SK-N-SH (cell line): ENCODE measurements at regions not wholly inside any gene's neighbourhood (a gene's known extent, or its start where the extent isn't known, plus 50 kb on each side); places are given as distances from the start of the nearest gene placed in this dataset.

Experiments used
- CTCF ChIA-PET: fragments of 300-600, 350-600 bp; formaldehyde crosslinking; extraction: SDS; loops from one replicate; lab custom pipeline; 2021; lab: Yijun Ruan, JAX
- POLR2A ChIA-PET: fragments of 350-600 bp; sonication (Branson Sonifier 250); formaldehyde crosslinking; extraction: SDS; loops from one replicate; lab custom pipeline; 2020; ENCODE audit warnings: antibody characterized with exemption, inconsistent platforms; lab: Yijun Ruan, JAX
- DNase-seq: peaks from one replicate; pipeline ENCODE4 v3.0.0; 2012
- H2AFZ ChIP-seq: fragments of 200-600 bp; sonication (generic); 2 replicates; pipeline ENCODE4 v1.8.1; 2016; ENCODE audit warnings: antibody characterized with exemption, mild to moderate bottlenecking, low read depth
- H3F3A ChIP-seq: fragments of 200-600 bp; sonication (generic); replicated peaks from 2 replicates; pipeline ENCODE3; 2016; ENCODE audit warnings: antibody characterized with exemption, mild to moderate bottlenecking; ENCODE audit not compliant: insufficient read depth
- H3K27ac ChIP-seq, 2 experiments: fragments of 200-500 bp in 1 of 2; fragments of 200-600 bp in 1 of 2; sonication (Bioruptor generic) in 1 of 2; sonication (generic), shearing (Covaris generic) in 1 of 2; 2 replicates each; pipeline versions ENCODE4 v1.5.1 to v1.6.1; 2014 to 2016; ENCODE audit warnings: low read depth in 2 of 2, inconsistent platforms in 1 of 2, low read length in 1 of 2, mild to moderate bottlenecking in 1 of 2, mixed read lengths in 1 of 2
- H3K27me3 ChIP-seq: fragments of 200-600 bp; sonication (generic), shearing (Covaris generic); 2 replicates; pipeline ENCODE4 v1.6.1; 2016; ENCODE audit warnings: mixed run types; ENCODE audit not compliant: insufficient read depth
- H3K36me3 ChIP-seq, 2 experiments: fragments of 200-500 bp in 1 of 2; fragments of 200-600 bp in 1 of 2; sonication (Bioruptor generic) in 1 of 2; sonication (generic) in 1 of 2; replicated peaks in 1 of 2; 2 replicates each; pipeline versions ENCODE3 to v1.5.1; 2014 to 2016; ENCODE audit warnings: low read length in 1 of 2, mild to moderate bottlenecking in 1 of 2; ENCODE audit not compliant: insufficient read depth in 2 of 2, control insufficient read depth in 1 of 2
- H3K4me1 ChIP-seq, 2 experiments: fragments of 200-500 bp in 1 of 2; fragments of 200-600 bp in 1 of 2; sonication (Bioruptor generic) in 1 of 2; sonication (generic), shearing (Covaris generic) in 1 of 2; 2 replicates each; pipeline versions ENCODE4 v1.5.1 to v1.6.1; 2014 to 2016; ENCODE audit warnings: low read depth in 1 of 2, low read length in 1 of 2, mixed run types in 1 of 2; ENCODE audit not compliant: insufficient read depth in 2 of 2, control insufficient read depth in 1 of 2
- H3K4me2 ChIP-seq: fragments of 200-600 bp; sonication (generic), shearing (Covaris generic); 2 replicates; pipeline ENCODE4 v1.6.1; 2017; ENCODE audit warnings: mixed run types
- H3K4me3 ChIP-seq, 2 experiments: fragments of 200-500 bp in 1 of 2; fragments of 200-600 bp in 1 of 2; sonication (Bioruptor generic) in 1 of 2; sonication (generic), shearing (Covaris generic) in 1 of 2; 2 replicates each; pipeline versions ENCODE4 v1.5.1 to v1.8.1; 2014 to 2016; ENCODE audit warnings: low read depth in 2 of 2, inconsistent platforms in 1 of 2, low read length in 1 of 2, mild to moderate bottlenecking in 1 of 2, mixed read lengths in 1 of 2, moderate library complexity in 1 of 2
- H3K79me2 ChIP-seq: fragments of 200-600 bp; sonication (generic); 2 replicates; pipeline ENCODE4 v1.8.1; 2017; ENCODE audit warnings: mild to moderate bottlenecking; ENCODE audit not compliant: insufficient read depth
- H3K9ac ChIP-seq: fragments of 200-600 bp; sonication (generic); 2 replicates; pipeline ENCODE4 v1.6.1; 2017; ENCODE audit warnings: mixed run types
- H3K9me2 ChIP-seq: fragments of 200-600 bp; sonication (generic); 2 replicates; pipeline ENCODE4 v1.6.1; 2017; ENCODE audit warnings: mixed run types
- H3K9me3 ChIP-seq: fragments of 200-600 bp; sonication (generic); 2 replicates; pipeline ENCODE4 v1.6.1; 2017; ENCODE audit warnings: mixed run types, mild to moderate bottlenecking, moderate library complexity
- H4K20me1 ChIP-seq: fragments of 200-600 bp; sonication (generic); 2 replicates; pipeline ENCODE4 v1.6.1; 2017; ENCODE audit warnings: mild to moderate bottlenecking, mixed run types; ENCODE audit not compliant: insufficient read depth
- CHD2 ChIP-seq: fragments of 150-350 bp; IDR thresholded peaks from 2 replicates; pipeline ENCODE4 v1.6.1; 2018; ENCODE audit warnings: low read length; ENCODE audit not compliant: partially characterized antibody
- CTCF ChIP-seq: fragments of 200-600 bp; sonication (generic); IDR thresholded peaks from 2 replicates; pipeline ENCODE4 v1.6.1; 2017; ENCODE audit warnings: antibody characterized with exemption, mild to moderate bottlenecking, moderate library complexity
- EP300 ChIP-seq, 2 experiments: IDR thresholded peaks; 2 replicates each; pipeline versions ENCODE4 v1.4.0 to v1.6.1; 2012; ENCODE audit warnings: borderline replicate concordance in 1 of 2, low read depth in 1 of 2, low read length in 1 of 2
- FOXJ3 ChIP-seq: sonication (generic); formaldehyde crosslinking; IDR thresholded peaks from 2 replicates; pipeline ENCODE4 v1.5.1; 2020; ENCODE audit warnings: mild to moderate bottlenecking, missing genetic modification reagents
- FOXM1 ChIP-seq: IDR thresholded peaks from 2 replicates; pipeline ENCODE4 v1.4.0; 2012; ENCODE audit warnings: low read depth, mild to moderate bottlenecking
- GABPA ChIP-seq: IDR thresholded peaks from 2 replicates; pipeline ENCODE4 v1.4.0; 2012; ENCODE audit warnings: low read depth, mild to moderate bottlenecking
- JUND ChIP-seq: IDR thresholded peaks from 2 replicates; pipeline ENCODE4 v1.4.0; 2012
- PBX3 ChIP-seq: IDR thresholded peaks from 2 replicates; pipeline ENCODE4; 2012
- REST ChIP-seq: IDR thresholded peaks from 2 replicates; pipeline ENCODE4 v1.6.1; 2012; ENCODE audit warnings: mild to moderate bottlenecking, low read depth, low read length, moderate library complexity
- RFX5 ChIP-seq: IDR thresholded peaks from 2 replicates; pipeline ENCODE4 v1.6.1; 2012; ENCODE audit warnings: mild to moderate bottlenecking, improper control_type of control experiment, low read length
- SIN3A ChIP-seq: IDR thresholded peaks from 2 replicates; pipeline ENCODE4 v1.6.1; 2012; ENCODE audit warnings: low read depth, mild to moderate bottlenecking, low read length, moderate library complexity, borderline replicate concordance
- SMC3 ChIP-seq: IDR thresholded peaks from 2 replicates; pipeline ENCODE4 v1.6.1; 2012; ENCODE audit warnings: low read depth, low read length, improper control_type of control experiment
- TCF12 ChIP-seq: IDR thresholded peaks from 2 replicates; pipeline ENCODE4 v1.4.0; 2012
- WGBS: methylation state at CpG from one replicate; pipeline ENCODE4 v1.1.6; 2017; ENCODE audit warnings: low lambda C conversion rate; 5-methylcytosine and 5-hydroxymethylcytosine counted together
- TF ChIP-seq, protein P1 (sequence below): IDR thresholded peaks from 2 replicates; pipeline ENCODE4 v1.4.0; 2012; ENCODE audit warnings: low read depth, borderline replicate concordance

- no peaks in the 10 kb centered on the region for H4K20me1 ChIP-seq
- H3K79me2 ChIP-seq: no peaks in the 10 kb centered on the region
- no peak for DNase-seq
- H3K4me2 ChIP-seq: no peak overlapping the region
- H3K9me3 ChIP-seq: no peaks in the 10 kb centered on the region
- 0% methylated on average over 3 of the region's 3 CpGs for WGBS
- no peaks in the 10 kb centered on the region for H3K27me3 ChIP-seq
- TF ChIP-seq SIN3A: no peak
- no peak for TF ChIP-seq JUND
- TF ChIP-seq FOXM1: no peak
- TF ChIP-seq CHD2: no peak
- no peak for TF ChIP-seq PBX3
- no peak for TF ChIP-seq REST
- no peak for TF ChIP-seq EP300 (IDR thresholded peaks at IDR 0.05; ENCODE audit: borderline replicate concordance in 1 of 2, low read depth in 1 of 2, low read length in 1 of 2)
- TF ChIP-seq, protein P1, sequence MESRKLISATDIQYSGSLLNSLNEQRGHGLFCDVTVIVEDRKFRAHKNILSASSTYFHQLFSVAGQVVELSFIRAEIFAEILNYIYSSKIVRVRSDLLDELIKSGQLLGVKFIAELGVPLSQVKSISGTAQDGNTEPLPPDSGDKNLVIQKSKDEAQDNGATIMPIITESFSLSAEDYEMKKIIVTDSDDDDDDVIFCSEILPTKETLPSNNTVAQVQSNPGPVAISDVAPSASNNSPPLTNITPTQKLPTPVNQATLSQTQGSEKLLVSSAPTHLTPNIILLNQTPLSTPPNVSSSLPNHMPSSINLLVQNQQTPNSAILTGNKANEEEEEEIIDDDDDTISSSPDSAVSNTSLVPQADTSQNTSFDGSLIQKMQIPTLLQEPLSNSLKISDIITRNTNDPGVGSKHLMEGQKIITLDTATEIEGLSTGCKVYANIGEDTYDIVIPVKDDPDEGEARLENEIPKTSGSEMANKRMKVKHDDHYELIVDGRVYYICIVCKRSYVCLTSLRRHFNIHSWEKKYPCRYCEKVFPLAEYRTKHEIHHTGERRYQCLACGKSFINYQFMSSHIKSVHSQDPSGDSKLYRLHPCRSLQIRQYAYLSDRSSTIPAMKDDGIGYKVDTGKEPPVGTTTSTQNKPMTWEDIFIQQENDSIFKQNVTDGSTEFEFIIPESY: no peak
- no peak for TF ChIP-seq CTCF
- TF ChIP-seq SMC3: no peak
- TF ChIP-seq TCF12: no peak
- TF ChIP-seq GABPA: no peak
- no peak for TF ChIP-seq FOXJ3 (CRISPR knock-in tag)
- TF ChIP-seq RFX5: no peak
- TF ChIP-seq, all 33 proteins: peak for 0
- H3K36me3 ChIP-seq: no peaks in the 10 kb centered on the region
- no peaks in the 10 kb centered on the region for H3F3A ChIP-seq
- CTCF ChIA-PET: no interaction called here
- no peaks in the 10 kb centered on the region for H3K4me1 ChIP-seq
- no peak overlapping the region for H3K9ac ChIP-seq
- no peaks in the 10 kb centered on the region for H3K9me2 ChIP-seq
- H3K27ac ChIP-seq: no peak overlapping the region
- POLR2A ChIA-PET: no interaction called here
- no peak overlapping the region for H2AFZ ChIP-seq
- H3K4me3 ChIP-seq: no peak overlapping the region
These were observed 2180.1 kb downstream of the TP53TG3F start for GRCh38 chr16:35639233-35640205.
